ENCODE measurements at regions not wholly inside any gene's neighbourhood (a gene's known extent, or its start where the extent isn't known, plus 50 kb on each side); places are given as distances from the start of the nearest gene placed in this dataset.

DNA sequence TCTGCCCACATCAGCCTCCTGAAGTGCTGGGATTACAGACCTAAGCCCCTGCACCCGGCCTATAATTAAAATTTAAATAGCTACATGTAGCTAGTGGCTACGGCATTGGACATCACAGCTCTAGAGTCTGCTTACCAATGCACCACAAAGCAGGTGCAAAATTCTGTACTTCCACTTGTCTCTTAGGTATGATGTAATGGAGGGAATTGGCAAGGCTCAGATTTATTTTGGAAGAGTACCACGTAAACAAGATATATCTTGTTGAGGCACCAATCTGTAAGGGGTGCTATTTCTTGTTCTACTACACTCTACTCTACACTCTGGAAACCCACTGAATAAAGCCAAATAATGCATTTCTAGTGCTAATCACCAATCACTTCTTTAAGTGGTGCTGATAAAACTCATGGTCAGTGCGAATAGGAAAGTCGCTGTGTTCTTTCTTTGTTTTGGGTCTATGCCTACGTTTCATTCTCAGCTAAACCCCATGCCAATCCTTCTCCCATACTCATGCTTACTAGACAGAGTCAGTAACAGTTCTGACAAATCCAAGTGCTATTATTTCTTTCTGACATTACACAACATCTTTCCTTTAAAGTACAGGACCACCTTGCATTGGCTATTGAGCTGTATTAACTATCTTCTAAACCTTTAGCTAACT, 92.3 kb downstream of the GC start:
- intact Hi-C loops (cut with micrococcal nuclease): no loop called here
- CTCF ChIA-PET: no interaction called here
- H3K27ac Mint-ChIP-seq: no peak overlapping the region
- peaks cover 26% of the 10 kb centered on the region for H3K27me3 Mint-ChIP-seq (ENCODE audit: low read depth)
- H3K4me3 Mint-ChIP-seq: no peak overlapping the region
- H3K4me1 Mint-ChIP-seq (ENCODE audit: low read depth): no peaks in the 10 kb centered on the region
- no peaks in the 10 kb centered on the region for H3K9me3 Mint-ChIP-seq
- no peaks in the 10 kb centered on the region for H3K36me3 Mint-ChIP-seq (ENCODE audit: low read depth)
- no peak for DNase-seq

DNA sequence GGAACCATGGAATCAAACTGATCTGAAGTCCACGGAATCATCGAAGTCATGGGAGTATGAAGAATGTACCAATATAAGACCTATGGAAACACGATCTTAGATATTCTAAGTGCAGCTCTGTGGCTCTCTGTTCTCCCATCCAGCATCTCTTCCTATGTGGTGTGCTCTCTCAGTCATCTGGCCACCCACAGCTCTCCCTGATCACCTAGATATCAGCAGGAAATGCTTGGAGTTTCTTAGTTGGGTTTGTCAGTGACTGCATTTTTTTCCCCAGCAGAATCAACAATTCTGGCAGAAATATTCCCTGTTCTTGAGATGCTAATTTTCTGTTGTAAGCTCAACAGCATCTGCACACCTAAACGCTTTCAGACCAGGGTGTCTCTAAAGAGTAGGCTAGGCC, 94.1 kb downstream of the GC start:
- Mint-ChIP-seq H3K27me3 (ENCODE audit: low read depth) (peaks cover 13% of the 10 kb centered on the region), H3K27ac (no peak overlapping the region), H3K4me1 (ENCODE audit: low read depth) (no peaks in the 10 kb centered on the region), H3K36me3 (ENCODE audit: low read depth) (no peaks in the 10 kb centered on the region), H3K4me3 (no peak overlapping the region), H3K9me3 (no peaks in the 10 kb centered on the region)
- intact Hi-C loops (cut with micrococcal nuclease): no loop called here
- DNase-seq: no peak
- CTCF ChIA-PET: no interaction called here

DNA sequence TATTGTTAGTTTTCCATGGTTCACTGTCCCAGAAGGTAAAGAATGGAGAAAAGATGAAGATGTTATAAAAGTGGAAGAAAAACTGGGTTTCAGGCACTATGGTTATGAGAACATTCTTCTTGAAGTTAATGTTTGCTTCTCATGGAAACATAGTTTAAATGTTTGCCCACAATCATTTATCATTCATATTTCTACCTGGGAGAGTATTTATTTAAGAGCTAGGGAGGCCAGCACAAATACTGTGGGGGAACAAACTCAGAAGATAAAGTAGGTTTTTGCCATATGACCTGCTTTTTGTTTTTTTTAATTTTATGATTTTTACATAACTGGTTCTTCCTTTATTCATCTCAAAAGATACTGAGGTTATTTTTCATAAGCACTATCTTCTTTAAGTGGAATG, 96.8 kb downstream of the GC start:
- CTCF ChIA-PET: no interaction called here
- DNase-seq: no peak
- no peaks in the 10 kb centered on the region for H3K4me1 Mint-ChIP-seq (ENCODE audit: low read depth)

DNA sequence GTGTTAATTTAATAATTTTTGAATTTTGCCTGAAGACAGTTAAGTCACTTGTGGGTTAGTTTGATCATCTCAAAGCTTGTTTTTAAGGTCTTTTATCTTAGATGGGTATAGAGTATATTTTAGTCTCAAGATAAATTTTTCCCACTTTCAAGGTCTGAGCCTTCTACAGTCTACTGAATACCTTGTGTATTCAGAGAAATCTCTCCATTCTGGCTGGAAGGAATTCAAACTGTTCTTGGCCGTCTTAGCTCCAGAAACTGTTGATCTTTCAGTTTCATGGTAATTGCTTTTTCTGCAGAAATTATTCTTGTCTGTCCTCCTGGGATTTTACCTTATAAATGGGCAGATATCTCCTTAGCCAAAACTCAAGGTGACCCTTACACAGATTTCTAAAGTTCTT, 97.9 kb downstream of the GC start:
- CTCF ChIA-PET: no interaction called here
- H3K36me3 Mint-ChIP-seq (ENCODE audit: low read depth): no peaks in the 10 kb centered on the region
- no peak overlapping the region for H3K27ac Mint-ChIP-seq
- H3K27me3 Mint-ChIP-seq (ENCODE audit: low read depth): peaks cover 11% of the 10 kb centered on the region
- no peak overlapping the region for H3K4me3 Mint-ChIP-seq
- DNase-seq: no peak
- intact Hi-C loops (cut with micrococcal nuclease): no loop called here
- no peaks in the 10 kb centered on the region for H3K4me1 Mint-ChIP-seq (ENCODE audit: low read depth)
- H3K9me3 Mint-ChIP-seq: no peaks in the 10 kb centered on the region

More for the DNA sequence above, 96.8 kb downstream of the GC start:
- intact Hi-C loops (cut with micrococcal nuclease): no loop called here
- H3K9me3 Mint-ChIP-seq: no peaks in the 10 kb centered on the region
- no peaks in the 10 kb centered on the region for H3K36me3 Mint-ChIP-seq (ENCODE audit: low read depth)
- peaks cover 11% of the 10 kb centered on the region for H3K27me3 Mint-ChIP-seq (ENCODE audit: low read depth)
- no peak overlapping the region for H3K27ac Mint-ChIP-seq
- H3K4me3 Mint-ChIP-seq: no peak overlapping the region

DNA sequence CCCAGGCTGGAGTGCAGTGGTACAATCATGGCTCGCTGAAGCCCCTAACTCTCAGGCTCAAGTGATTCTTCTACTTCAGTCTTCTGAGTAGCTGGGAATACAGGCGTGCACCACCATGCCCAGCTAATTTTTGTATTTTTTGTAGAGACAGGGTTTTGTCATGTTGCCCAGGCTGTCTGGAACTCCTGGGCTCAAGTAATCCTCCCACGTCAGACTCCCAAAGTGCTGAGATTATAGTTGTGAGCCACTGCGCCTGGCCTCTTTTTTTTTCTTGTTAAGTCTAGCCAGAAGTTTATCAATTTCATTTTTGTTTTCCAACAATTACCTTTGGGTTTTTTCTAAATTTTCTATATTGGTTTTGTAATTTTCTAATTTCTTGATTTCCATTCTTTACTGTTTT, 100.6 kb downstream of the GC start:
- Mint-ChIP-seq H3K4me3 (no peak overlapping the region), H3K36me3 (ENCODE audit: low read depth) (no peaks in the 10 kb centered on the region), H3K4me1 (ENCODE audit: low read depth) (no peaks in the 10 kb centered on the region), H3K27ac (no peak overlapping the region), H3K27me3 (ENCODE audit: low read depth) (no peaks in the 10 kb centered on the region), H3K9me3 (no peaks in the 10 kb centered on the region)
- no peak for DNase-seq
- intact Hi-C loops (cut with micrococcal nuclease): no loop called here
- CTCF ChIA-PET: no interaction called here

DNA sequence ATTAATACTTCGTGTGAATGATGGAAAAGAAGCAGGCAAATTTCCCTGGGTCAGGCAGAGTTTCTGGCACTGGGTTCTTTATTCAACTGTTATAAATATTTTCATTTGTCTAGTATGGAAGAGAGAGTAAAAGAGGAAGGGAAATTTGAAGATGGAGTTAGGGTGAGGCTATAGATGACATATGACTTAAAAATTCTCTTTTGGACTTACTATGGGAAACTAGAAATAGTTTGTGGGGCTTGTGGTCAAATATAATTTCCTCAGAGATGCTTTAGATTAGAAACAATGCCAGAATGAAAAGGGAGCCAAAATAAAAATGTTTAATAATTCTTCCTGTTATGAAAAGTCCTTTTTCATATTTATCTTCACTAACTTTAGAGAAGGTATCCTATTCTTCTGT, 103.2 kb downstream of the GC start:
- Mint-ChIP-seq H3K4me3 (no peak overlapping the region), H3K27ac (no peak overlapping the region)
- intact Hi-C loops (cut with micrococcal nuclease): no loop called here

DNA sequence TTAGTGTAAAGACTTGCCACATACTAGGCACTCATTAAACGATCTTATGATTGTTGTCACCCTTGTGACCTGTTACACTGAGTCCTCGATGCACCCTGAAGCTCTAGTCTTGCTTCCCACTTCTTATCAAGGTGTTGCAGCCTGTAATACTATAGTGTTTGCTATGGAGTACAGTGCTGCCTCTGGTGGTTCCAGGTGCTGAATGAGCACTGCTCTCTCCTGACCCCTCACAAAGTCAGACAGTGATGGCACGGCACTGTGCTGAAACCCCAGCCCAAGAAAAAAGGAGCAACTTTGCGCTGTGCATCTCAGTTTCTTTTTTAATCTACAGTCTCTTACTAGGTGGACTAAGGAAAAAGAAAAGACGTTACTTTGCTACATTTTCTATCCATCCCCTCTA, 106.3 kb downstream of the GC start:
- DNase-seq: no peak
- Mint-ChIP-seq H3K4me3 (no peak overlapping the region), H3K4me1 (ENCODE audit: low read depth) (no peaks in the 10 kb centered on the region), H3K36me3 (ENCODE audit: low read depth) (no peaks in the 10 kb centered on the region), H3K27me3 (ENCODE audit: low read depth) (peaks cover 2% of the 10 kb centered on the region), H3K9me3 (no peaks in the 10 kb centered on the region), H3K27ac (no peak overlapping the region)
- intact Hi-C loops (cut with micrococcal nuclease): no loop called here
- CTCF ChIA-PET: no interaction called here

More for the DNA sequence above, 103.2 kb downstream of the GC start:
- Mint-ChIP-seq H3K36me3 (ENCODE audit: low read depth) (no peaks in the 10 kb centered on the region), H3K9me3 (no peaks in the 10 kb centered on the region), H3K4me1 (ENCODE audit: low read depth) (no peaks in the 10 kb centered on the region), H3K27me3 (ENCODE audit: low read depth) (peaks cover 2% of the 10 kb centered on the region)
- no peak for DNase-seq
- CTCF ChIA-PET: no interaction called here

DNA sequence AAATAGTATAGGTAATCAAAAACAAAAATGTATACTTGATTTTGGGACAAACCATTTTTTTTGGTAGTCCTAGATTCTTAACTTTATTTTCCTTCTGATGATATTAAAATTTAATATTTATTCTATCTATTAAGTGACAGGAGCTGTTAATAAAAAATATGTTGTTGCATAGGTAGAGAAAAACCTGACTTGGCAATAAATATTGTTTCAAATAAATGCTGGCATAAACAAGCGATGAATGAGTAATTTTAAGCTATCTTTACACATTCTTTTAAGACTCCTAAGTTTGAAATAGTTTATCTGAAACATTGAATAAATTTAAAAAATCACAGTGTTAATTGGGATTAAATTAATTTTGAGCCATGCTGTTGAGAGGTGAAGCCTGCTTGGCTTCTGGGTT, 114.6 kb downstream of the GC start:
- intact Hi-C loops (cut with micrococcal nuclease): no loop called here
- DNase-seq: no peak
- no peaks in the 10 kb centered on the region for H3K36me3 Mint-ChIP-seq (ENCODE audit: low read depth)
- CTCF ChIA-PET: interaction anchor here (1.0 kb wide), 1 partner anchor 13 kb away, joined by 3 read pairs; no protein-coding TSS in a partner anchor
- no peaks in the 10 kb centered on the region for H3K4me1 Mint-ChIP-seq (ENCODE audit: low read depth)
- no peak overlapping the region for H3K27ac Mint-ChIP-seq
- H3K27me3 Mint-ChIP-seq (ENCODE audit: low read depth): peaks cover 3% of the 10 kb centered on the region
- H3K9me3 Mint-ChIP-seq: no peaks in the 10 kb centered on the region
- H3K4me3 Mint-ChIP-seq: no peak overlapping the region

DNA sequence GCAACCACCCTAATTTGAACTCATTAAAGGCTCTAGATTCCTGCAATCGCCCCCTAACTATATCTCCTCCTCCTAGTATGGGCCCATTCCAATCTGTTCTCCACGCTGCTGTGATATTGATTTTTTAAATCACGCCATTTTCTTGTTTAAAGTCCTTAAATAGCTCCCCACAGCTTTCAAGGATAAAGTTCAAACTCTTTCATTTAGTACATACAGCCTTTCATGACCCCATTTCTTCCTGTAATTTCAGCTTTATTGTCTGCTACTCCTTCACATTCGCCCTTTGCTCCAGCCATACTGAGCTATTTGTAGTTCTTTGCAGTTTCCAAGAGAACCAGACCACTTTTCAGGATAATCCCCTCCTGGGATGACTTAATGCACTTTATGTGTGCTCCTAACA, 118.5 kb downstream of the GC start:
- Mint-ChIP-seq H3K27ac (no peak overlapping the region), H3K27me3 (ENCODE audit: low read depth) (peaks cover 7% of the 10 kb centered on the region), H3K4me1 (ENCODE audit: low read depth) (no peaks in the 10 kb centered on the region), H3K9me3 (no peaks in the 10 kb centered on the region), H3K4me3 (no peak overlapping the region), H3K36me3 (ENCODE audit: low read depth) (no peaks in the 10 kb centered on the region)
- CTCF ChIA-PET: no interaction called here
- no peak for DNase-seq
- intact Hi-C loops (cut with micrococcal nuclease): no loop called here

DNA sequence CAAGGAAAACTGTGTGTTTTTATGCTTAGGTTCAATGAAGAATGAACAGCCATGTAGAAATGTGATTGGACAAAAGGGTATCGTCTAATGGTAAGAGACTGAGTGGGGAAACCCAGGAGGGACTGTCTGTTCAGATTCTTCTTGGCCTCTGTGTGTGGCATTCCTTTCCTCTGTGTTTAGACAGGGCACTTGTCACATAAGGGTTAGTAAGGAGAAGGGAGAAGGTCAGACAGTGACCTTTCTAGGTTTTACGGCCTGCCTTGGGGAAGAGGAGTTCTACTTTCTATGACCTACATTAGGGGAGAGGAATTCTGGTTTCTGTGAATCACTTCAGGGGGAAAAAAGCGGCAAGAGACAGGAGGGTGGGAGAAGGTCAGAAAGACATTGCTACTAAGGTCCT, 119.5 kb downstream of the GC start:
- no peak for DNase-seq
- Mint-ChIP-seq H3K4me1 (ENCODE audit: low read depth) (no peaks in the 10 kb centered on the region), H3K4me3 (no peak overlapping the region), H3K36me3 (ENCODE audit: low read depth) (no peaks in the 10 kb centered on the region), H3K9me3 (no peaks in the 10 kb centered on the region), H3K27ac (no peak overlapping the region), H3K27me3 (ENCODE audit: low read depth) (peaks cover 10% of the 10 kb centered on the region)
- CTCF ChIA-PET: no interaction called here
- intact Hi-C loops (cut with micrococcal nuclease): no loop called here

DNA sequence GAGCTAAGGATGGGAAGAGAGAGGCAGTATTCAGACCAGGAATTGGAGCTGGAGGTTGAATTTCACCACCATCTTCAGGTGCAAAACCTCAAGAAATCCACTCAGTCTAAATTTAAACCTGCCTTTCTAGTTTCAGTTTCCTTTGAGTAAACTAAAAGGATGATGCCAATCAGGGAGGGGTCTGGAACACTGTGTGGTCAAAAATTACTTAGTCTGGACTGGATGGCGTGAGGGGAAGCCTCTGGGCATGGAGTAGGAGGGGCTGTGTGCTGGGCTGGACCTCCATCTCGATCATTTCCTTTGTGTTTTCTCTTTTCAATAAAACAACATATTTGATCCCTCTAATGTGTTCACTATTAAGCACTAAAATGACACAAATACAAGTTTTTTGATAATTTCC, 120.1 kb downstream of the GC start:
- no peak for DNase-seq
- Mint-ChIP-seq H3K27me3 (ENCODE audit: low read depth) (peaks cover 10% of the 10 kb centered on the region), H3K27ac (no peak overlapping the region), H3K4me3 (no peak overlapping the region), H3K4me1 (ENCODE audit: low read depth) (no peaks in the 10 kb centered on the region), H3K36me3 (ENCODE audit: low read depth) (no peaks in the 10 kb centered on the region), H3K9me3 (no peaks in the 10 kb centered on the region)
- intact Hi-C loops (cut with micrococcal nuclease): no loop called here
- CTCF ChIA-PET: no interaction called here

DNA sequence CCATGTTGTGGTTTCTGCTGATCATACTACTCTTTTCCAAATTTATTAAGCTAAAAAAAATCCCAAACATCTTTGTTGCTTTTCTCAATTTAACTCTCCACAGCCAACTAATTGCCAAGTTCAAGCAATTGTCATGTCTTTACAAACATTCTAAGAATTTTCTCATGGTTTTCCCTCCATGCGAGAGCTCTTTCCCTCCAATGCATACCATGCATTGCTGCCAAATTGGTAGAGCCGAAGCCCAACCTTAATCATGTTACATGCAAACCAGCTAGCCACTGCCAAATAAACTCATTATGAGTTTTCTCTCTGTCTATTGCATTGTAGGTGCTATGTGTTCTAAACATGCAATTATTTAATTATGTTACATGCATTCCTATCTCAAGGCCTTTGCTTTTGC, 123.9 kb downstream of the GC start:
- DNase-seq: no peak
- Mint-ChIP-seq H3K4me3 (no peak overlapping the region), H3K27me3 (ENCODE audit: low read depth) (peaks cover 7% of the 10 kb centered on the region), H3K4me1 (ENCODE audit: low read depth) (no peaks in the 10 kb centered on the region), H3K27ac (no peak overlapping the region), H3K9me3 (no peaks in the 10 kb centered on the region), H3K36me3 (ENCODE audit: low read depth) (no peaks in the 10 kb centered on the region)
- CTCF ChIA-PET: interaction anchor here (0.6 to 0.7 kb wide), 2 partner anchors 430 to 437 kb away, joined by 3 to 5 read pairs; no protein-coding TSS in a partner anchor
- intact Hi-C loops (cut with micrococcal nuclease): no loop called here

DNA sequence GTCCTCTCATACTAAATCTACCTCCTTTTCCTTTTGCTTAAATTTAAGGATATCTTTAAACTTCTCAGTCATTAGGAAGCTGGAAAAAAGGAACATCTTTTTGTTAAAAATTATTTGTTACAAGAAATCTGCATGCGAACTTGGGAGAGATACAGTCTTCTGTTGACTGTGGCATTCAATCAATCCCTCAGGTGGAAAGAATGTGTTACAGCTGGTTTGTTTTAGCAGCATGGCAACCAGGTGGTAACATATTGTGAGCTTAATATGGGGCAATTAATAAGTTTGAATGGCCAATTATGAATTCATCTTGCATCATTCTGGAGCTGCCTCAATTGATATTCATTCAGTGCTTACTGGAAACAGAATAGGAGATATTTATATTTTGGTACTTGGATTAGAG, 135.0 kb downstream of the GC start:
- H3K27ac Mint-ChIP-seq: no peak overlapping the region
- H3K4me3 Mint-ChIP-seq: no peak overlapping the region
- H3K9me3 Mint-ChIP-seq: peaks cover 2% of the 10 kb centered on the region
- DNase-seq: no peak
- H3K4me1 Mint-ChIP-seq (ENCODE audit: low read depth): no peaks in the 10 kb centered on the region
- CTCF ChIA-PET: no interaction called here
- intact Hi-C loops (cut with micrococcal nuclease): no loop called here
- H3K36me3 Mint-ChIP-seq (ENCODE audit: low read depth): no peaks in the 10 kb centered on the region
- no peaks in the 10 kb centered on the region for H3K27me3 Mint-ChIP-seq (ENCODE audit: low read depth)

DNA sequence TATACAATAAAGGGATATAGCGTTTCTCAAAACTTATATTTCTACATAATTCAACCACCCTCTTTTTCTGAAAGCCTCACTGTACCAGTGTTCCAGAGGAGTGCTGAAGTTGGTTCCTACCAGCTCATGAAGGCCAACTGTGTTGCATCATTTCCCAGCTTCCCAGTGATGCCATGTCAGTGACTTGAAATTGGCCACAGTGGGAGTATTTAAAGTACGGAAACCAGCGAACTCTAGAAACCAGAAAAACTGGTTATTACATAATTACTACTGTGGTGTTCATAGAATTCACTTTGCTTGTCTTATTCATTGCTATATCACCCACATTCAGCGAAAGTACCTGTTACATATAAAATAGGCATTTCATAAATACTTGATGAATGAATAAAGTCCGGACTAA, 135.4 kb downstream of the GC start:
- H3K4me3 Mint-ChIP-seq: no peak overlapping the region
- H3K27ac Mint-ChIP-seq: no peak overlapping the region
- peaks cover 2% of the 10 kb centered on the region for H3K9me3 Mint-ChIP-seq
- no peaks in the 10 kb centered on the region for H3K4me1 Mint-ChIP-seq (ENCODE audit: low read depth)
- DNase-seq: no peak
- H3K36me3 Mint-ChIP-seq (ENCODE audit: low read depth): no peaks in the 10 kb centered on the region
- CTCF ChIA-PET: no interaction called here
- no peaks in the 10 kb centered on the region for H3K27me3 Mint-ChIP-seq (ENCODE audit: low read depth)
- intact Hi-C loops (cut with micrococcal nuclease): no loop called here
